Ascending aorta (tissue), 2 donors: ENCODE measurements at regions not wholly inside any gene's neighbourhood (a gene's known extent, or its start where the extent isn't known, plus 50 kb on each side); places are given as distances from the start of the nearest gene placed in this dataset.
A peak's percentile ranks its signal among the peaks of the same experiment; 100 is the strongest.

Experiments
- DNase-seq, 2 donors: peaks; one replicate each; pipeline ENCODE4 v3.0.0-alpha.2; 2019; ENCODE audit warnings: low spot score in 2 of 2
- H3K27ac ChIP-seq, 2 donors: fragments of 200-600 bp; sonication (generic); one replicate each; pipeline ENCODE4 v1.5.1; 2016 to 2017; ENCODE audit warnings: mild to moderate bottlenecking in 1 of 2
- H3K27me3 ChIP-seq: fragments of 200-600 bp; sonication (generic); one replicate; pipeline ENCODE4 v1.5.1; 2017
- H3K36me3 ChIP-seq, 2 donors: fragments of 200-600 bp; sonication (generic); one replicate each; pipeline ENCODE4 v1.5.1; 2016
- H3K4me1 ChIP-seq, 2 donors: fragments of 200-600 bp; sonication (generic); one replicate each; pipeline ENCODE4 v1.5.1; 2016 to 2017; ENCODE audit warnings: mild to moderate bottlenecking in 1 of 2
- H3K4me3 ChIP-seq, 2 donors: fragments of 200-600 bp; sonication (generic); one replicate each; pipeline ENCODE4 v1.5.1; 2016 to 2017; ENCODE audit warnings: mild to moderate bottlenecking in 1 of 2
- H3K9me3 ChIP-seq, 2 donors: fragments of 200-600 bp; sonication (generic); one replicate each; pipeline ENCODE4 v1.5.1; 2016
- CTCF ChIP-seq, 3 experiments: fragments of 200-600 bp in 2 of 3; fragments of 450-650 bp in 1 of 3; sonication (generic) in 2 of 3; IDR thresholded peaks; one replicate each; pipeline ENCODE4 v1.5.1; 2016 to 2019; ENCODE audit warnings: antibody characterized with exemption in 3 of 3, mild to moderate bottlenecking in 1 of 3, moderate library complexity in 1 of 3
- intact Hi-C: fragments of 100-400 bp; cut with DNase I; formaldehyde crosslinking; loops from one replicate; pipeline ENCODE4 v1.15.1; 2023

- no peaks in the 10 kb centered on the region for H3K27me3 ChIP-seq
- TF ChIP-seq CTCF (IDR thresholded peaks at IDR 0.05): no peak
- no peaks in the 10 kb centered on the region for H3K36me3 ChIP-seq
- H3K4me1 ChIP-seq: no peaks in the 10 kb centered on the region
- intact Hi-C loops: no loop called here
- no peak for DNase-seq
- H3K4me3 ChIP-seq: no peak overlapping the region
- H3K9me3 ChIP-seq: peaks cover 0 to 19% of the 10 kb centered on the region in 2 donors
- H3K27ac ChIP-seq: no peak overlapping the region
These were observed 192.0 kb upstream of the UBASH3B start for GRCh38 chr11:122463530-122463929.

GRCh38 chr11:122459064-122459463 lies 196.5 kb upstream of the UBASH3B start:
- Histone ChIP-seq H3K27ac (no peak overlapping the region), H3K36me3 (no peaks in the 10 kb centered on the region), H3K27me3 (no peaks in the 10 kb centered on the region), H3K4me1 (no peaks in the 10 kb centered on the region), H3K4me3 (no peak overlapping the region), H3K9me3 (peaks cover 4 to 24% of the 10 kb centered on the region in 2 donors)
- DNase-seq: no peak
- intact Hi-C loops: no loop called here
- no peak for TF ChIP-seq CTCF (IDR thresholded peaks at IDR 0.05)

GRCh38 chr11:122453586-122453985 lies 201.9 kb upstream of the UBASH3B start:
- no peaks in the 10 kb centered on the region for H3K36me3 ChIP-seq
- no peak overlapping the region for H3K27ac ChIP-seq
- peaks cover 4 to 5% of the 10 kb centered on the region in 2 donors for H3K9me3 ChIP-seq
- no peak overlapping the region for H3K4me3 ChIP-seq
- no peaks in the 10 kb centered on the region for H3K27me3 ChIP-seq
- no peaks in the 10 kb centered on the region for H3K4me1 ChIP-seq
- no peak for DNase-seq
- TF ChIP-seq CTCF (IDR thresholded peaks at IDR 0.05): no peak
- intact Hi-C loops: no loop called here

GRCh38 chr11:122451911-122452310 lies 203.6 kb upstream of the UBASH3B start:
- no peak overlapping the region for H3K4me3 ChIP-seq
- no peak overlapping the region for H3K27ac ChIP-seq
- H3K27me3 ChIP-seq: no peaks in the 10 kb centered on the region
- no peaks in the 10 kb centered on the region for H3K4me1 ChIP-seq
- intact Hi-C loops: no loop called here
- H3K36me3 ChIP-seq: no peaks in the 10 kb centered on the region
- TF ChIP-seq CTCF (IDR thresholded peaks at IDR 0.05): no peak
- DNase-seq: no peak
- H3K9me3 ChIP-seq: no peaks in the 10 kb centered on the region

- Histone ChIP-seq H3K9me3 (no peaks in the 10 kb centered on the region), H3K4me1 (peaks cover 4 to 6% of the 10 kb centered on the region in 2 donors), H3K4me3 (peak overlapping the region; percentile 56 to 83), H3K27me3 (no peaks in the 10 kb centered on the region), H3K27ac (peak overlapping the region; percentile 43 to 46), H3K36me3 (no peaks in the 10 kb centered on the region)
- no peak for DNase-seq
- intact Hi-C loops: loop anchor here (5.0 kb wide), 4 partner anchors 51 to 224 kb away; no protein-coding TSS in a partner anchor
- no peak for TF ChIP-seq CTCF (IDR thresholded peaks at IDR 0.05)
These were observed 213.9 kb upstream of the UBASH3B start for GRCh38 chr11:122441666-122442035.
